Limb (tissue), 2 donors: ENCODE measurements at regions not wholly inside any gene's neighbourhood (a gene's known extent, or its start where the extent isn't known, plus 50 kb on each side); places are given as distances from the start of the nearest gene placed in this dataset.

Source experiments
- DNase-seq, 2 donors: peaks; one replicate each; pipeline ENCODE4 v3.0.0-alpha.2; 2016; ENCODE audit errors: extremely low spot score in 2 of 2

- no peak for DNase-seq
Observed at GRCh38 chr5:169354921-169355320, 54.0 kb upstream of the SLIT3 start.

- no peak for DNase-seq
Observed at GRCh38 chr5:169354263-169354662, 53.3 kb upstream of the SLIT3 start.

GRCh38 chr5:169352901-169353300, 52.0 kb upstream of the SLIT3 start:
- no peak for DNase-seq

DNA sequence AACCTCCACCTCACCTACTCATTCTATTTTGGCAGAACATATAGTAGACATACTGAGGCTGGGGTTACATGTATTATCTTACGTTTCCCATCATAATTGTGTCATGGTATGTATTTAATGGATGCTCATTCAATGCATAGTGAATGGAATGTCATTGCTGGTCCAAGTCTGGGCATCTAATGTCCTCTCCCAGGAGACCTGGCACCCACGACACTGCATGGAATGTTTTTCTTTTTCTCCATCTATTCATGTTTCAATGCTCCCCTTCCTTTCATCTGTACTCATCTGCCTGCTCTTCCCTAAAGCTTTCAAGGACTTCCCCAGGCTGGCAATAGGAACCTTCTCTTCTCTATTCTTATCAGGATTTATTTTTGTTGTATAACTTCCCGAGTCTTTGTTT, 50.8 kb upstream of the SLIT3 start:
- no peak for DNase-seq

- DNase-seq = no peak
Observed at GRCh38 chr5:169350759-169351240, 49.9 kb upstream of the SLIT3 start.
